Fibroblast of lung (primary cell): ENCODE measurements at regions not wholly inside any gene's neighbourhood (a gene's known extent, or its start where the extent isn't known, plus 50 kb on each side); places are given as distances from the start of the nearest gene placed in this dataset.
A peak's percentile ranks its signal among the peaks of the same experiment; 100 is the strongest.

Experiments
- DNase-seq, 2 donors: peaks; one replicate each; pipeline versions ENCODE4 v3.0.0 to v3.0.0-alpha.2; 2010; ENCODE audit warnings: low read depth in 2 of 2
- H2AFZ ChIP-seq: 2 replicates; pipeline ENCODE4 v1.5.1; 2012; ENCODE audit warnings: low read length, control low read depth, inconsistent platforms
- H3K27ac ChIP-seq: 2 replicates; pipeline ENCODE4 v1.5.1; 2011; ENCODE audit warnings: low read length, control low read depth; ENCODE audit not compliant: insufficient read depth
- H3K27me3 ChIP-seq: 2 replicates; pipeline ENCODE4 v1.5.1; 2011; ENCODE audit warnings: mild to moderate bottlenecking, low read length; ENCODE audit not compliant: control insufficient read depth, insufficient read depth
- H3K36me3 ChIP-seq: 2 replicates; pipeline ENCODE4 v1.5.1; 2011; ENCODE audit warnings: low read length; ENCODE audit not compliant: control insufficient read depth, insufficient read depth
- H3K4me1 ChIP-seq: 2 replicates; pipeline ENCODE4 v1.5.1; 2011; ENCODE audit warnings: low read length; ENCODE audit not compliant: control insufficient read depth, insufficient read depth; ENCODE audit errors: extremely low read depth
- H3K4me2 ChIP-seq: 2 replicates; pipeline ENCODE4 v1.5.1; 2011; ENCODE audit warnings: low read length, control low read depth; ENCODE audit not compliant: insufficient read depth; ENCODE audit errors: extremely low read depth
- H3K4me3 ChIP-seq, 4 experiments: fragments of 200-600 bp in 1 of 4; sonication (generic) in 1 of 4; replicated peaks in 1 of 4; 2 replicates each; pipeline ENCODE4 v1.5.1; 2011 to 2016; ENCODE audit warnings: low read length in 4 of 4, low read depth in 3 of 4, mild to moderate bottlenecking in 3 of 4, control low read depth in 2 of 4, inconsistent platforms in 1 of 4, mixed read lengths in 1 of 4; ENCODE audit not compliant: insufficient read depth in 1 of 4; ENCODE audit errors: control extremely low read depth in 1 of 4
- H3K79me2 ChIP-seq: 2 replicates; pipeline ENCODE4 v1.5.1; 2012; ENCODE audit warnings: mild to moderate bottlenecking, low read length, inconsistent platforms; ENCODE audit not compliant: control insufficient read depth, insufficient read depth
- H3K9ac ChIP-seq: 2 replicates; pipeline ENCODE4 v1.5.1; 2011; ENCODE audit warnings: mild to moderate bottlenecking, low read length, control low read depth; ENCODE audit not compliant: insufficient read depth
- H3K9me3 ChIP-seq: 2 replicates; pipeline ENCODE4 v1.5.1; 2012; ENCODE audit warnings: low read depth, low read length; ENCODE audit not compliant: control insufficient read depth, insufficient read depth
- H4K20me1 ChIP-seq: 2 replicates; pipeline ENCODE4 v1.5.1; 2011; ENCODE audit warnings: low read length; ENCODE audit not compliant: control insufficient read depth, insufficient read depth; ENCODE audit errors: extremely low read depth
- CTCF ChIP-seq, 2 donors: IDR thresholded peaks in 1 of 2; conservative IDR thresholded peaks in 1 of 2; 1 replicate in 1 of 2; 2 replicates in 1 of 2; pipeline ENCODE4 v1.5.1; 2011 to 2012; ENCODE audit warnings: low read length in 2 of 2, control low read depth in 1 of 2, inconsistent platforms in 1 of 2, low read depth in 1 of 2, mild to moderate bottlenecking in 1 of 2
- EZH2 ChIP-seq: IDR thresholded peaks from 2 replicates; pipeline ENCODE4 v1.5.1; 2012; ENCODE audit warnings: low read length, control low read depth, mild to moderate bottlenecking; ENCODE audit errors: missing control alignments

GRCh38 chr5:167356374-167356773 is 935.1 kb upstream of the WWC1 start:
- H3K9me3 ChIP-seq, result no peaks in the 10 kb centered on the region
- no peak for TF ChIP-seq CTCF (conservative IDR thresholded peaks at IDR 0.05 in 1 of 2, IDR thresholded peaks at IDR 0.05 in 1 of 2; ENCODE audit: low read depth in 1 of 2, low read length in 2 of 2)
- no peak for TF ChIP-seq EZH2
- no peaks in the 10 kb centered on the region for H3K36me3 ChIP-seq
- no peaks in the 10 kb centered on the region for H3K27me3 ChIP-seq
- no peaks in the 10 kb centered on the region for H3K79me2 ChIP-seq
- no peaks in the 10 kb centered on the region for H4K20me1 ChIP-seq
- no peak overlapping the region for H3K4me2 ChIP-seq
- no peak for DNase-seq
- no peaks in the 10 kb centered on the region for H3K4me1 ChIP-seq
- no peak overlapping the region for H3K4me3 ChIP-seq
- no peak overlapping the region for H3K27ac ChIP-seq
- H2AFZ ChIP-seq, result no peak overlapping the region
- H3K9ac ChIP-seq, result no peak overlapping the region

GRCh38 chr5:167358868-167359492 is 932.5 kb upstream of the WWC1 start:
- H3K9ac ChIP-seq, result no peak overlapping the region
- no peak overlapping the region for H2AFZ ChIP-seq
- no peaks in the 10 kb centered on the region for H3K4me1 ChIP-seq
- H3K4me2 ChIP-seq, result no peak overlapping the region
- DNase-seq, result no peak
- no peaks in the 10 kb centered on the region for H3K36me3 ChIP-seq
- no peak overlapping the region for H3K4me3 ChIP-seq
- H3K79me2 ChIP-seq, result no peaks in the 10 kb centered on the region
- H3K27ac ChIP-seq, result no peak overlapping the region
- H4K20me1 ChIP-seq, result no peaks in the 10 kb centered on the region
- no peak for TF ChIP-seq EZH2
- no peak for TF ChIP-seq CTCF (conservative IDR thresholded peaks at IDR 0.05 in 1 of 2, IDR thresholded peaks at IDR 0.05 in 1 of 2; ENCODE audit: low read depth in 1 of 2, low read length in 2 of 2)
- H3K27me3 ChIP-seq, result no peaks in the 10 kb centered on the region
- no peaks in the 10 kb centered on the region for H3K9me3 ChIP-seq

GRCh38 chr5:167361795-167362194 is 929.6 kb upstream of the WWC1 start:
- Histone ChIP-seq H2AFZ (no peak overlapping the region), H3K27ac (no peak overlapping the region), H3K27me3 (no peaks in the 10 kb centered on the region), H3K79me2 (no peaks in the 10 kb centered on the region), H3K4me3 (no peak overlapping the region), H4K20me1 (no peaks in the 10 kb centered on the region), H3K4me2 (no peak overlapping the region), H3K36me3 (no peaks in the 10 kb centered on the region), H3K4me1 (no peaks in the 10 kb centered on the region), H3K9ac (no peak overlapping the region), H3K9me3 (no peaks in the 10 kb centered on the region)
- DNase-seq, result peak; percentile 21 to 71
- TF ChIP-seq EZH2, result no peak
- TF ChIP-seq CTCF (conservative IDR thresholded peaks at IDR 0.05 in 1 of 2, IDR thresholded peaks at IDR 0.05 in 1 of 2; ENCODE audit: low read depth in 1 of 2, low read length in 2 of 2), result no peak
